Activated CD4-positive, alpha-beta T cell treated with anti-CD3 and anti-CD28 coated beads, Interleukin-2, amount 10 ng/mL, durations not matched to agents 24 days and 14 days (primary cell): ENCODE measurements at regions not wholly inside any gene's neighbourhood (a gene's known extent, or its start where the extent isn't known, plus 50 kb on each side); places are given as distances from the start of the nearest gene placed in this dataset.
"Not testable (repeated sequence)": the region's sequence is repeated elsewhere in the genome, so short reads cannot be mapped to it uniquely, and the experiment has no call there.

ENCODE experiments used
- DNase-seq: peaks from one replicate; pipeline ENCODE4 v3.0.0; 2022
- H3K27ac Mint-ChIP-seq: one replicate; pipeline ENCODE4 v1.8.0; 2022; ENCODE audit warnings: mild to moderate bottlenecking, mixed read lengths
- H3K27me3 Mint-ChIP-seq: one replicate; pipeline ENCODE4 v1.8.0; 2022; ENCODE audit warnings: mixed read lengths
- H3K36me3 Mint-ChIP-seq: one replicate; pipeline ENCODE4 v1.8.0; 2022; ENCODE audit warnings: low read depth, mild to moderate bottlenecking, mixed read lengths
- H3K4me1 Mint-ChIP-seq: one replicate; pipeline ENCODE4 v1.8.0; 2021; ENCODE audit warnings: mixed read lengths
- H3K4me3 Mint-ChIP-seq: one replicate; pipeline ENCODE4 v1.8.0; 2022; ENCODE audit warnings: mild to moderate bottlenecking, moderate library complexity, mixed read lengths
- H3K9me3 Mint-ChIP-seq: one replicate; pipeline ENCODE4 v1.8.0; 2021; ENCODE audit warnings: mixed read lengths
- intact Hi-C: fragments of 100-400 bp; cut with micrococcal nuclease; formaldehyde crosslinking; loops from one replicate; pipeline ENCODE4 v1.15.1; 2023

GRCh38 chr5:111921691-111922090, 164.7 kb upstream of the NREP start:
- not testable (repeated sequence) for H3K36me3 Mint-ChIP-seq, H3K9me3 Mint-ChIP-seq

GRCh38 chr5:111914966-111915636, 158.1 kb upstream of the NREP start:
- no peaks in the 10 kb centered on the region for H3K36me3 Mint-ChIP-seq
- H3K9me3 Mint-ChIP-seq, result peaks cover 3% of the 10 kb centered on the region
- no peak overlapping the region for H3K4me3 Mint-ChIP-seq
- DNase-seq, result no peak
- intact Hi-C loops, result no loop called here
- no peak overlapping the region for H3K27ac Mint-ChIP-seq
- H3K4me1 Mint-ChIP-seq, result no peaks in the 10 kb centered on the region
- no peaks in the 10 kb centered on the region for H3K27me3 Mint-ChIP-seq

More at GRCh38 chr5:111921691-111922090, 164.7 kb upstream of the NREP start:
- DNase-seq, H3K4me3 Mint-ChIP-seq, intact Hi-C loops, H3K27me3 Mint-ChIP-seq, H3K4me1 Mint-ChIP-seq, H3K27ac Mint-ChIP-seq: not testable (repeated sequence)

GRCh38 chr5:111902436-111902835, 145.4 kb upstream of the NREP start:
- no peaks in the 10 kb centered on the region for H3K9me3 Mint-ChIP-seq
- intact Hi-C loops, result no loop called here
- no peaks in the 10 kb centered on the region for H3K36me3 Mint-ChIP-seq
- no peak overlapping the region for H3K27ac Mint-ChIP-seq
- peaks cover 2% of the 10 kb centered on the region for H3K27me3 Mint-ChIP-seq
- DNase-seq, result no peak
- H3K4me3 Mint-ChIP-seq, result no peak overlapping the region
- no peaks in the 10 kb centered on the region for H3K4me1 Mint-ChIP-seq

- no peaks in the 10 kb centered on the region for H3K36me3 Mint-ChIP-seq
- H3K27ac Mint-ChIP-seq, result no peak overlapping the region
- peaks cover 2% of the 10 kb centered on the region for H3K27me3 Mint-ChIP-seq
- H3K9me3 Mint-ChIP-seq, result no peaks in the 10 kb centered on the region
- H3K4me1 Mint-ChIP-seq, result no peaks in the 10 kb centered on the region
- H3K4me3 Mint-ChIP-seq, result no peak overlapping the region
- DNase-seq, result no peak
- intact Hi-C loops, result no loop called here
Observed at GRCh38 chr5:111901296-111901695, 144.3 kb upstream of the NREP start.

GRCh38 chr5:111892949-111893348, 136.0 kb upstream of the NREP start:
- Mint-ChIP-seq H3K9me3 (peaks cover 10% of the 10 kb centered on the region), H3K4me3 (no peak overlapping the region), H3K27ac (no peak overlapping the region), H3K36me3 (no peaks in the 10 kb centered on the region), H3K27me3 (no peaks in the 10 kb centered on the region), H3K4me1 (no peaks in the 10 kb centered on the region)
- no peak for DNase-seq
- intact Hi-C loops, result no loop called here

GRCh38 chr5:111887706-111888105, 130.7 kb upstream of the NREP start:
- Mint-ChIP-seq H3K4me3 (no peak overlapping the region), H3K4me1 (no peaks in the 10 kb centered on the region), H3K27ac (no peak overlapping the region), H3K9me3 (peaks cover 14% of the 10 kb centered on the region), H3K27me3 (no peaks in the 10 kb centered on the region), H3K36me3 (no peaks in the 10 kb centered on the region)
- intact Hi-C loops, result no loop called here
- no peak for DNase-seq

GRCh38 chr5:111869681-111870080, 112.7 kb upstream of the NREP start:
- Mint-ChIP-seq H3K36me3 (no peaks in the 10 kb centered on the region), H3K9me3 (no peaks in the 10 kb centered on the region), H3K4me3 (no peak overlapping the region), H3K4me1 (no peaks in the 10 kb centered on the region), H3K27me3 (no peaks in the 10 kb centered on the region), H3K27ac (no peak overlapping the region)
- intact Hi-C loops, result no loop called here
- no peak for DNase-seq

GRCh38 chr5:111865356-111865755, 108.4 kb upstream of the NREP start:
- H3K9me3 Mint-ChIP-seq, result no peaks in the 10 kb centered on the region
- H3K27ac Mint-ChIP-seq, result no peak overlapping the region
- no peaks in the 10 kb centered on the region for H3K4me1 Mint-ChIP-seq
- H3K27me3 Mint-ChIP-seq, result no peaks in the 10 kb centered on the region
- intact Hi-C loops, result no loop called here
- H3K4me3 Mint-ChIP-seq, result no peak overlapping the region
- no peak for DNase-seq
- H3K36me3 Mint-ChIP-seq, result no peaks in the 10 kb centered on the region

GRCh38 chr5:111863801-111864200, 106.8 kb upstream of the NREP start:
- Mint-ChIP-seq H3K36me3 (no peaks in the 10 kb centered on the region), H3K4me1 (no peaks in the 10 kb centered on the region), H3K27me3 (peaks cover 2% of the 10 kb centered on the region), H3K27ac (no peak overlapping the region), H3K4me3 (no peak overlapping the region), H3K9me3 (no peaks in the 10 kb centered on the region)
- intact Hi-C loops, result no loop called here
- DNase-seq, result no peak

- DNase-seq, result no peak
Observed at GRCh38 chr5:111859533-111860270, 102.7 kb upstream of the NREP start.

GRCh38 chr5:111859031-111859430, 102.0 kb upstream of the NREP start:
- peaks cover 2% of the 10 kb centered on the region for H3K27me3 Mint-ChIP-seq
- intact Hi-C loops, result loop anchor here (10.0 kb wide), 1 partner anchor 304 kb away; no protein-coding TSS in a partner anchor
- no peaks in the 10 kb centered on the region for H3K36me3 Mint-ChIP-seq
- H3K4me1 Mint-ChIP-seq, result no peaks in the 10 kb centered on the region
- DNase-seq, result no peak
- H3K9me3 Mint-ChIP-seq, result no peaks in the 10 kb centered on the region
- H3K27ac Mint-ChIP-seq, result no peak overlapping the region
- no peak overlapping the region for H3K4me3 Mint-ChIP-seq

More at GRCh38 chr5:111859533-111860270, 102.7 kb upstream of the NREP start:
- Mint-ChIP-seq H3K4me1 (no peaks in the 10 kb centered on the region), H3K36me3 (no peaks in the 10 kb centered on the region), H3K4me3 (no peak overlapping the region), H3K9me3 (no peaks in the 10 kb centered on the region), H3K27ac (no peak overlapping the region), H3K27me3 (peaks cover 2% of the 10 kb centered on the region)
- intact Hi-C loops, result loop anchor here (10.0 kb wide), 1 partner anchor 305 kb away; no protein-coding TSS in a partner anchor

GRCh38 chr5:111857623-111858022, 100.6 kb upstream of the NREP start:
- H3K4me1 Mint-ChIP-seq, result no peaks in the 10 kb centered on the region
- no peaks in the 10 kb centered on the region for H3K36me3 Mint-ChIP-seq
- intact Hi-C loops, result loop anchor here (10.0 kb wide), 1 partner anchor 303 kb away; no protein-coding TSS in a partner anchor
- no peaks in the 10 kb centered on the region for H3K9me3 Mint-ChIP-seq
- no peak overlapping the region for H3K27ac Mint-ChIP-seq
- H3K4me3 Mint-ChIP-seq, result no peak overlapping the region
- peaks cover 2% of the 10 kb centered on the region for H3K27me3 Mint-ChIP-seq
- no peak for DNase-seq

GRCh38 chr5:111856876-111857466, 100.0 kb upstream of the NREP start:
- Mint-ChIP-seq H3K36me3 (no peaks in the 10 kb centered on the region), H3K4me3 (no peak overlapping the region), H3K9me3 (no peaks in the 10 kb centered on the region), H3K27me3 (peaks cover 2% of the 10 kb centered on the region), H3K27ac (no peak overlapping the region), H3K4me1 (no peaks in the 10 kb centered on the region)
- no peak for DNase-seq
- intact Hi-C loops, result loop anchor here (10.0 kb wide), 1 partner anchor 302 kb away; no protein-coding TSS in a partner anchor

GRCh38 chr5:111855356-111855755, 98.4 kb upstream of the NREP start:
- DNase-seq, result no peak
- Mint-ChIP-seq H3K4me1 (no peaks in the 10 kb centered on the region), H3K27me3 (peaks cover 2% of the 10 kb centered on the region), H3K4me3 (no peak overlapping the region), H3K27ac (no peak overlapping the region), H3K36me3 (no peaks in the 10 kb centered on the region), H3K9me3 (no peaks in the 10 kb centered on the region)
- intact Hi-C loops, result loop anchor here (10.0 kb wide), 1 partner anchor 301 kb away; no protein-coding TSS in a partner anchor
